IPS DF 4.7 (cell line): ENCODE measurements at regions not wholly inside any gene's neighbourhood (a gene's known extent, or its start where the extent isn't known, plus 50 kb on each side); places are given as distances from the start of the nearest gene placed in this dataset.

Experiments
- DNase-seq: peaks from one replicate; pipeline ENCODE4 v3.0.0-alpha.2; 2013; ENCODE audit warnings: low spot score; ENCODE audit errors: extremely low read depth

DNA sequence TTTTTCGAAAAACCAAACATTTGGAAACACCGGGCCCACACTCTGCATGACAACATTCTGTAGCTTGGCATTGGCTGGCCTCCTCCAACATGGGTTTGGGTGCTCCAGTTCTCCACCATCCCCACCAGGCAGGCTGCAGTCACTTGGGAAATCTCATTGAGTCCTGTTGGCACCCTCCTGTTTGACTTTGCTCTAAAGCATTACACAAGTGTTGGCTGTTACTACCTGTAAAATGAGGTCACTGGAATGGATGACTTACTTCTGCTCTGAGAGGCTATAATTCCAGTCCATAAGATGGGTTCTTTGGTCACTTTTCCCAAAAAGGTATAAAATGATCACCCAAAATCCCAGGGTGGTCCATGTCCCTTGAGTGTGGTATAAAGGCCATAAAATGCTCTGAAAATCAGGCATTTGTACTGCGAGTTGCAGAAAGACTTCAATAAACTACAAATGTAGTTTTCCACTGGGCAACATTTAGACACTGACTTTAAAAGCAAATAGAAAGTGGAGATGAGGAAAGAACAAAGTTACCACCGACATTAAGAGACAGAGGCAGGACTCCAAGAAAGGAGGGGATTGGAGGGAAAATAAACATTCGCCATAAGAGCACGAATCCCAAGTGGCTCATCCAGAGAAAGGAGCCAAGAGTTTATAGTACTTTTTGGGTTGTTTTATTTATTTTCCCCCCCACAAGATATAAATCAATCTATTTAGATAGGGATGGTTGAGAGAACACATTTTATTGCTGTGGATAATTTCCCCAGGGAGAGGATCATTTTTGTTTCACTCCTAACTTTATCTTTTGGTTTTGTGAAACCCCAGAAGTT is 295.1 kb downstream of the TLE1 start:
- DNase-seq = no peak

GRCh38 chr9:81391457-81391825 is 297.9 kb downstream of the TLE1 start:
- no peak for DNase-seq

GRCh38 chr9:81390792-81391456 is 298.4 kb downstream of the TLE1 start:
- no peak for DNase-seq

DNA sequence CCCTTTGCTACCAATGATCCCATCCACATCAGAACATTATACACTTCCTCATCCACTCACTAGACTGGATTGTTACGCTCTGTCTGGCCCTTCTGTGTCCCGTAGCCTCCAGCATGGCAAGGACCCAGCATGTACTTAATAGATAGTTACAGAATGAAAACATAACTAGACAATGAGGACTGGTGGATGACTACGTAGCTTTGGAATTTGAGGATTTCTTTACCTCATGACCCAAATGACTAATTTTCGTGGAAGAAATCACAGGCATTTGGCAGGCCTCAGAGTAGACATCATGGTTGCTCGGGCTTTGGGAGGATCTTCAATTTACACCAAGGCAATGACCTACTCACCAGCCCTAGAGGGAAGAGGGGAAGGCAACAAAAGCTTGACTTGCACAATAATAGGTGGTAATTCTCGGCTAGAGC is 299.8 kb downstream of the TLE1 start:
- DNase-seq = no peak

- DNase-seq = no peak
These were observed 300.5 kb downstream of the TLE1 start for GRCh38 chr9:81388831-81389230.

DNA sequence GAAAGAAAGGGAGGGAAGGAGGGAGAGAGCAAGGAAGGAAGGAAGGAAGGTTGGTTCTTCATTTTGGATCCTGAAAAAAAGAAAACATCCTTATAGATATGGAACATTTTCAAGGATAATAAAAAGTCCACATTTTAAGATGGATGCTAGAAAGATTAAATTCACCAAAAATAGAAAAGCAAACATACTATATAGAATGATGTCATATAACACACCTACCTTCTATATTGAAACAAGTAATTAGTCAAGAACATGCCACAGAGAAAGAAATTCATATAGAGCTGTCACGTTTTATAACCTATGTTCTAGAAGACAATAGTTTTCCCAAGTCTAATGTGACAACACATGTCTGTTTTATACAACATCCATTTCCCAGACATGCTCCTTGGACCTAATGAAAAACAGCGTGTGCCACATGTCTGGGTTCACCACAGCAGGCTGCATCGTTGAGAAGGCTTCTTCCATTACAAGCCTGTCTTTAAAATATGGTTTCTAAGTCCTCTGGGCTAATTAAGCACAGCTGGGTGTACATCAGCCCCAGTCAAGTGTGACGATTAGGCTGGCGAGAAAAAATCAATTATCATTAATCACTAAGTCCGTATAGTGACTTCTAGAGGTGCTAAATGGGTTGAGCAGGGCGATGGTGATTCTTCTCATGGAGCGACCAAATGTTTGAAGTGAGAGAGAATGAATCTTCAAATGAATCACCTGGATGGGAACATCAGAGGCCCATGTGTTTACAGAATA is 301.8 kb downstream of the TLE1 start:
- DNase-seq = no peak

- no peak for DNase-seq
These were observed 304.4 kb downstream of the TLE1 start for GRCh38 chr9:81384911-81385310.

GRCh38 chr9:81382281-81382680 is 307.1 kb downstream of the TLE1 start:
- no peak for DNase-seq

DNA sequence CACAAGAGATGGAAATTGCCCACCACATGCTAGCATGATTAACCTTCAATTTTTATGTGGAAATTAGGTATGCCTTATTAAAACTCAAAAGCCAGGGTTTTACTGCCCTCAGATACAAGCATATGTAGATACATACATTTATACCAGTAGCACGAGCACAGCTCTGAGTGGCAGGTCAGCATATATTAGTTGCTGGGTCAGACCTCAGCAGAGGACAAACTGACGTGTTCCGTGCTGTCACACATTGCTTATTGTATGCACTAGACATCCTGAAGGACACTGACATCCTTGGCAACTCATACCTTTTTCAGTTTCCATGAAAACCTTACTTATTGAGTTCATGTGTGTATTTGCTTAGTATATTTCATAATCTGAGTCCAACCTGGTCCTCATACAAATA is 307.7 kb downstream of the TLE1 start:
- no peak for DNase-seq

GRCh38 chr9:81380504-81381359 is 308.6 kb downstream of the TLE1 start:
- no peak for DNase-seq

GRCh38 chr9:81379655-81380054 is 309.7 kb downstream of the TLE1 start:
- DNase-seq = no peak

DNA sequence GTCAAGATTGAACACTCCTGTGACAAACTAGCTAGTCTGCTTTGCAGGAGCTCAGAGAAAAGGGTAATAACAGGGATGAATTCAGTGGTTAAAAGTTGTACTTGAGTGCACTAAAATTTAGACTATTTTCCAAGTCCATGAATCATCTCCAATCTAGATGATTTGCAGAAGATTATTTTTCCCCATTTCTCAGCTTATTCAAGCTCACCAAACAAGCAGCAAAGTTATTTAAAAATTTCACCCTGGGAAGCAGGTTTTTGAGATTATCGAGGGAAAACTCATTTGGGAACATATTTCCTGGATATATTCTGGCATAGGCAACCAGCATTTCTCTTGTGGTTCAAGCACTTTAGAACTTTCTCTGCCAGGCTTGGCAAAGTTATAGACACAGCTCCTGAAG is 311.4 kb downstream of the TLE1 start:
- DNase-seq = no peak

DNA sequence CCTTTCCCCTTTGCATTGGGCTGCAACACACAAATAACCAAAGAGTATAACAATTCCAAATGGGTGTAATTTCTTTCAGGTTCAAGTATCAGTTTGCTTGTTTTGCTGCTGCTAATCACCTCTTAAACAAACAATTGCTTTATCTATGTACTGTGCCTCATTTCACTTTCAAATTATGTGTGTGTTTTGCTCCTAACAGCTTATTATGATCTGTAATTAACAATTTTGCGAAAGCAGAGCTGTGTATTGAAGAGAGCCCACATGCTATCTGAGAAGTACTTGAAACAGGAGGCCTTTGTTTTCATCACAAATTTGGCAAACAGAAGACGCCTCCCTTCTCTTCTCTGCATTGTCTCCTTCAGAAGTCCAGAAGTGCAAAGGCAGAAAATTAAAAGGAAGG is 312.0 kb downstream of the TLE1 start:
- DNase-seq = no peak

DNA sequence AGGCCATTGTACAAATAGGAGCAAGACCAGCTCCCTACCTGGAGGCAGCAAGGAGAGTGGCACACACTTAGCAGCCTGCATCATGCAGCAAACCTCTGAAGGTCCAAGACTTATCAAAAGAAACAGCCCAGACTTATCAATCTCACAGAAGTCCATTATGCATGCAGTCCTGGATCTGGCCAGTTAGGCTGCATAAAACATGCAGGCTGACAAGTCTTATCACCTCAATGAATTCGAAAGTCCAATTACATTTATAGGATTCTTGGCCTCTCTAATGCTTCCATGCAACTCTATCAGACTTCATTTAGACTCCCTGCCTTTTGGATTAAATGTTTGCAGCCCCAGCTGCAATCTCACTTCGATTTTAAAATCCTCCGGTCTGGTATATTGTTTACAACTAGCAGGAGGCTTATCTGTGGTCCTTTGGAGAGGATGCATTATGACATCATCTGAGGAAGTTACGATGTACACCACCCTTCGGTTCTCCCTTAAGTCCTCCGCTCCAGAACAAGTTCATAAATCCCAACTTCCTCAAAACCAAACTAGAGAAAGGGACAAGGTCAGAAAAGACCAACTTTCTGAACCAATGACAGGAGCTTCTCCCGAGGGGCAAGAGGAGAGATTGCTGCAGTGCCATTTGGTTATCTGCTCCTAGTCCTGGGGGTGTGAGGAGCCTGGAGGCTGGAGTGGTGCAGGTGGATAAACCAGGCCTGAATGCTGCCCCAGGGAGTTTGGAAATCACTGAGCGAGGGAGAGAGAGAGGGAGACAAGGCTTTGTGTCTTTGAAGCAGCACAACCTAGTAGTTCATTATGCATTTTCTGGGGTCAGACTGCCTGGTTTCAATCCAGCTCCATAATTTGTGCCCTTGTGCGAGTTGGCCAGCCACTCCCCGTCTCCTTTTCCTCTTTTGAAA is 313.9 kb downstream of the TLE1 start:
- DNase-seq = no peak

DNA sequence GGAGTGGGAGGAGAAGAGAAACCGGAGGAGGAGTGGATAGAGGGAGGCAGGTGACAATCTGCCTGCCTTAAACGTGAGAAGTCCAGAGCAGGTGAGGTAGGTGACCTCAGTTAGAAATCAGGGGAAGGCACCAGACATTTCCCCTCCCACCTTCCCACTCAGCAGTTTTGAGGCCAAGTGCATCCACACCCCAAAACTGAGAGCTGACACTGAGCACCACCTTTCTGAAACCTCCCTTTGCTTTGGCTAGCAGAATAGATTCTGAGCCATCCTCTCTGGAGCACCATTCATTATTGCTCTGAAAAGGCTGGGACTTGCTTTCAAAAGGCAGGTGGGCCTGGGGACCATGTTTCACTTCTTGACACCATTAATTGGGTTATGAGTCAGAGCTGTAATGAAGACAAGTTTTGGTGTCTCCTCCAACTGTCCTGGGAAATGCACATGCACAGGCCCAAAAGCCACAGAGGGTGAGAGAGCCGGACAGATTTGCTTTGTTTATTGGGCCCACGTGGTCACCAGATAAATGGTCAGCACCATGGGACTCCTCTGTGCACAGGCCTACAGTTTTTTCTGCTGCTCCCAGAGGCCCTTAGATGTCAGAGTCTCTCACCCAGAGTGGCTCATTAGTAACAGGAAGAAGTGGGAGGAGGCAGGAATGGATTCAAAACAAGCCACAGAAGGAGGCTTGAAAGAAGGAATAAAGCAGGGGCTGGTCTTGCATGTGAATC is 314.7 kb downstream of the TLE1 start:
- DNase-seq = no peak

GRCh38 chr9:81373294-81373693 is 316.1 kb downstream of the TLE1 start:
- DNase-seq = no peak

GRCh38 chr9:81372628-81373191 is 316.6 kb downstream of the TLE1 start:
- no peak for DNase-seq

DNA sequence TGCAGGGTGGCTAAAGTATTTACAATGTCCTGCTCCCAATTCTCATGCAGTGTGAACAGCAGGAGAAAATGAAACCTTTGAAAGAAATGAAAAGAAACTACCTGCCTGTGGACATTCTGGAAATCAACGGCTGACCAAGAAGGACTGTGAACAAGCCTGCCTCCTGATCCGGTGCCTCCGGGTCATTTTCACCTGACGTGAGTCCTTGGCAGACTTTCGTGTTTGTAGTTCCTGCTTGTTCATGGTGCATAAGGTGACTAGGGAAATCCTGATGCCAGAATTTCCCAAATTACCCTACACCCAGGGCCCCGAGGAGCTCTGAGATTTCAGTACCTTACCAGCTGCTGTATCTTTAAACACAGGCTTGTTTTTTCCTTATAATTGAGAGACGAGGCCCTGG is 317.5 kb downstream of the TLE1 start:
- DNase-seq = no peak

DNA sequence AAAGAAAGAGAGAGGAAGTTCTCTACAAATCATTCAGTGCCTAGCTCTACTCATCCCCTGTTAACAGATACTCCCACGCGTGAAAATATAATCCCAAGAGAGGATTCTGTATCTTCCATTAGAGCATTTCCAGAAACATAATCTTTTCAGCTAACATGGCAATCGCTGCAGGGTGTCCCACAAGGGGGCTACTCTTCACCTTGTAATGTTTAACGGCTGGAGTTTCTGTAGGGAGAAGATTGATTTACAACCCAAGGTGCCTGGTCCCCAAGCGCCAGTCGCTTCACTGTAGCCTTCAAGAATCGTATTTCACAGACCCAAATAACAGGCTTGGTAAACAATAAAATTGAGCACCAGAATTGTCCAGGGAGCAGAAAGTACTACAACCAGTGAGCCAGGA is 318.7 kb downstream of the TLE1 start:
- no peak for DNase-seq
